Gastrocnemius medialis (tissue), 4 donors: ENCODE measurements at regions not wholly inside any gene's neighbourhood (a gene's known extent, or its start where the extent isn't known, plus 50 kb on each side); places are given as distances from the start of the nearest gene placed in this dataset.

Experiments used
- POLR2A ChIP-seq, 2 donors: fragments of 450-650 bp; IDR thresholded peaks; one replicate each; pipeline ENCODE4 v1.6.1; 2017; ENCODE audit warnings: antibody characterized with exemption in 2 of 2, mild to moderate bottlenecking in 2 of 2, moderate library complexity in 2 of 2
- TF ChIP-seq, protein P1 (sequence below), 5 experiments: fragments of 450-650 bp in 3 of 5; fragments of 200-600 bp in 2 of 5; sonication (generic) in 2 of 5; IDR thresholded peaks in 4 of 5; conservative IDR thresholded peaks in 1 of 5; 1 replicate in 4 of 5; 2 replicates in 1 of 5; pipeline ENCODE4 v1.5.1; 2016 to 2019; ENCODE audit warnings: antibody characterized with exemption in 5 of 5, mild to moderate bottlenecking in 3 of 5, moderate library complexity in 3 of 5

DNA sequence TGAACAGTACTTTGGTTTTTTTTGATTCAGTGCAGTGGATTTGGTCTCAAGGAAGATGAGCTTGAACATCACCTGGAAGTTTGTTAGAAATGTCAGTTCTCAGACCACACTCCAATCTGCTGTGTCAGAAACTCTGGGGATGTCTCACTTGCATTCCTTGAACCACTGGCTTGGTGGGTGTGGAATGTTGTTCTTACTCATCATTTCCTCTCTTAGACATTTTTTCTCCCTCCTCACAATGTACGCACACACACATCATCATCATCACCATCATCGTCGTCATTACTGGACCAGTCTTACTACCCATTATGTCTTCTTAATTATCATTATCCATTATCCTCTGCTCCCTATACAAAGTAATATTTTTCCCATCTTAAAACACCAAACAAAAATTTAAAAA, 91.9 kb upstream of the KCNK2 start:
- TF ChIP-seq, protein P1, sequence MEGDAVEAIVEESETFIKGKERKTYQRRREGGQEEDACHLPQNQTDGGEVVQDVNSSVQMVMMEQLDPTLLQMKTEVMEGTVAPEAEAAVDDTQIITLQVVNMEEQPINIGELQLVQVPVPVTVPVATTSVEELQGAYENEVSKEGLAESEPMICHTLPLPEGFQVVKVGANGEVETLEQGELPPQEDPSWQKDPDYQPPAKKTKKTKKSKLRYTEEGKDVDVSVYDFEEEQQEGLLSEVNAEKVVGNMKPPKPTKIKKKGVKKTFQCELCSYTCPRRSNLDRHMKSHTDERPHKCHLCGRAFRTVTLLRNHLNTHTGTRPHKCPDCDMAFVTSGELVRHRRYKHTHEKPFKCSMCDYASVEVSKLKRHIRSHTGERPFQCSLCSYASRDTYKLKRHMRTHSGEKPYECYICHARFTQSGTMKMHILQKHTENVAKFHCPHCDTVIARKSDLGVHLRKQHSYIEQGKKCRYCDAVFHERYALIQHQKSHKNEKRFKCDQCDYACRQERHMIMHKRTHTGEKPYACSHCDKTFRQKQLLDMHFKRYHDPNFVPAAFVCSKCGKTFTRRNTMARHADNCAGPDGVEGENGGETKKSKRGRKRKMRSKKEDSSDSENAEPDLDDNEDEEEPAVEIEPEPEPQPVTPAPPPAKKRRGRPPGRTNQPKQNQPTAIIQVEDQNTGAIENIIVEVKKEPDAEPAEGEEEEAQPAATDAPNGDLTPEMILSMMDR (IDR thresholded peaks at IDR 0.05 in 4 of 5, conservative IDR thresholded peaks at IDR 0.05 in 1 of 5): no peak
- TF ChIP-seq POLR2A (IDR thresholded peaks at IDR 0.05): no peak
